ENCODE measurements at regions not wholly inside any gene's neighbourhood (a gene's known extent, or its start where the extent isn't known, plus 50 kb on each side); places are given as distances from the start of the nearest gene placed in this dataset.

- DNase-seq (ENCODE audit: low spot score): no peak
Measured at GRCh38 chr3:106533093-106533787, 664.4 kb upstream of the CBLB start.

- no peak for DNase-seq (ENCODE audit: low spot score)
Measured at GRCh38 chr3:106533788-106534160, 665.0 kb upstream of the CBLB start.

- DNase-seq (ENCODE audit: low spot score): no peak
Measured at GRCh38 chr3:106534206-106534605, 665.4 kb upstream of the CBLB start.

- DNase-seq (ENCODE audit: low spot score): no peak
Measured at GRCh38 chr3:106540743-106541142, 671.9 kb upstream of the CBLB start.

- DNase-seq (ENCODE audit: low spot score): no peak
Measured at GRCh38 chr3:106542101-106542769, 673.4 kb upstream of the CBLB start.

- no peak for DNase-seq (ENCODE audit: low spot score)
Measured at GRCh38 chr3:106552351-106553043, 683.7 kb upstream of the CBLB start.

- no peak for DNase-seq (ENCODE audit: low spot score)
Measured at GRCh38 chr3:106560451-106560966, 691.7 kb upstream of the CBLB start.

GRCh38 chr3:106566277-106566676 lies 697.5 kb upstream of the CBLB start:
- DNase-seq (ENCODE audit: low spot score): no peak

GRCh38 chr3:106570426-106570825 lies 701.6 kb upstream of the CBLB start:
- DNase-seq (ENCODE audit: low spot score): no peak

- no peak for DNase-seq (ENCODE audit: low spot score)
Measured at GRCh38 chr3:106573605-106574004, 704.8 kb upstream of the CBLB start.

- no peak for DNase-seq (ENCODE audit: low spot score)
Measured at GRCh38 chr3:106575029-106575428, 706.2 kb upstream of the CBLB start.

- no peak for DNase-seq (ENCODE audit: low spot score)
Measured at GRCh38 chr3:106577241-106577640, 708.4 kb upstream of the CBLB start.

GRCh38 chr3:106578911-106579310 lies 710.1 kb upstream of the CBLB start:
- no peak for DNase-seq (ENCODE audit: low spot score)

- DNase-seq (ENCODE audit: low spot score): no peak
Measured at GRCh38 chr3:106582151-106582550, 713.3 kb upstream of the CBLB start.

GRCh38 chr3:106587551-106587950 lies 718.7 kb upstream of the CBLB start:
- no peak for DNase-seq (ENCODE audit: low spot score)

- no peak for DNase-seq (ENCODE audit: low spot score)
Measured at GRCh38 chr3:106588739-106589138, 719.9 kb upstream of the CBLB start.

- no peak for DNase-seq (ENCODE audit: low spot score)
Measured at GRCh38 chr3:106589311-106589942, 720.6 kb upstream of the CBLB start.

GRCh38 chr3:106590216-106590615 lies 721.4 kb upstream of the CBLB start:
- no peak for DNase-seq (ENCODE audit: low spot score)

GRCh38 chr3:106593381-106593780 lies 724.6 kb upstream of the CBLB start:
- no peak for DNase-seq (ENCODE audit: low spot score)

- DNase-seq (ENCODE audit: low spot score): peak; percentile 76
Measured at GRCh38 chr3:106609666-106610301, 741.0 kb upstream of the CBLB start.

- no peak for DNase-seq (ENCODE audit: low spot score)
Measured at GRCh38 chr3:106610362-106610959, 741.6 kb upstream of the CBLB start.
